ENCODE measurements at regions not wholly inside any gene's neighbourhood (a gene's known extent, or its start where the extent isn't known, plus 50 kb on each side); places are given as distances from the start of the nearest gene placed in this dataset.

GRCh38 chr5:33231214-33231710, 209.5 kb upstream of the TARS1 start:
- Histone ChIP-seq H3K36me3 (ENCODE audit: low read depth) (no peaks in the 10 kb centered on the region), H3K4me1 (ENCODE audit: insufficient read depth, poor library complexity, severe bottlenecking) (no peaks in the 10 kb centered on the region), H3K4me3 (ENCODE audit: severe bottlenecking) (no peak overlapping the region), H3K27ac (ENCODE audit: poor library complexity, severe bottlenecking) (no peak overlapping the region), H3K9me3 (ENCODE audit: severe bottlenecking) (no peaks in the 10 kb centered on the region), H3K27me3 (ENCODE audit: insufficient read depth, poor library complexity, severe bottlenecking) (no peaks in the 10 kb centered on the region)
- no peak for DNase-seq (ENCODE audit: low spot score)
- no peak for TF ChIP-seq CTCF (IDR thresholded peaks at IDR 0.05; ENCODE audit: poor library complexity, severe bottlenecking)
- no peak for ATAC-seq (ENCODE audit: low read depth)

GRCh38 chr5:33231935-33232334, 208.8 kb upstream of the TARS1 start:
- no peaks in the 10 kb centered on the region for H3K9me3 ChIP-seq (ENCODE audit: severe bottlenecking)
- DNase-seq (ENCODE audit: low spot score): no peak
- H3K36me3 ChIP-seq (ENCODE audit: low read depth): no peaks in the 10 kb centered on the region
- no peaks in the 10 kb centered on the region for H3K4me1 ChIP-seq (ENCODE audit: insufficient read depth, poor library complexity, severe bottlenecking)
- H3K27me3 ChIP-seq (ENCODE audit: insufficient read depth, poor library complexity, severe bottlenecking): no peaks in the 10 kb centered on the region
- no peak overlapping the region for H3K27ac ChIP-seq (ENCODE audit: poor library complexity, severe bottlenecking)
- H3K4me3 ChIP-seq (ENCODE audit: severe bottlenecking): no peak overlapping the region
- no peak for ATAC-seq (ENCODE audit: low read depth)
- no peak for TF ChIP-seq CTCF (IDR thresholded peaks at IDR 0.05; ENCODE audit: poor library complexity, severe bottlenecking)

- Histone ChIP-seq H3K9me3 (ENCODE audit: severe bottlenecking) (no peaks in the 10 kb centered on the region), H3K36me3 (ENCODE audit: low read depth) (no peaks in the 10 kb centered on the region), H3K4me1 (ENCODE audit: insufficient read depth, poor library complexity, severe bottlenecking) (no peaks in the 10 kb centered on the region), H3K27me3 (ENCODE audit: insufficient read depth, poor library complexity, severe bottlenecking) (no peaks in the 10 kb centered on the region), H3K27ac (ENCODE audit: poor library complexity, severe bottlenecking) (no peak overlapping the region), H3K4me3 (ENCODE audit: severe bottlenecking) (no peak overlapping the region)
- DNase-seq (ENCODE audit: low spot score) (no peak), ATAC-seq (ENCODE audit: low read depth) (no peak)
- TF ChIP-seq CTCF (IDR thresholded peaks at IDR 0.05; ENCODE audit: poor library complexity, severe bottlenecking): no peak
Observed at GRCh38 chr5:33232731-33233505, 207.8 kb upstream of the TARS1 start.

- H3K4me1 ChIP-seq (ENCODE audit: insufficient read depth, poor library complexity, severe bottlenecking): no peaks in the 10 kb centered on the region
- H3K36me3 ChIP-seq (ENCODE audit: low read depth): no peaks in the 10 kb centered on the region
- no peak overlapping the region for H3K27ac ChIP-seq (ENCODE audit: poor library complexity, severe bottlenecking)
- ATAC-seq (ENCODE audit: low read depth): no peak
- H3K4me3 ChIP-seq (ENCODE audit: severe bottlenecking): no peak overlapping the region
- no peak for DNase-seq (ENCODE audit: low spot score)
- no peak for TF ChIP-seq CTCF (IDR thresholded peaks at IDR 0.05; ENCODE audit: poor library complexity, severe bottlenecking)
- H3K27me3 ChIP-seq (ENCODE audit: insufficient read depth, poor library complexity, severe bottlenecking): no peaks in the 10 kb centered on the region
- H3K9me3 ChIP-seq (ENCODE audit: severe bottlenecking): no peaks in the 10 kb centered on the region
Observed at GRCh38 chr5:33235304-33235703, 205.5 kb upstream of the TARS1 start.

DNA sequence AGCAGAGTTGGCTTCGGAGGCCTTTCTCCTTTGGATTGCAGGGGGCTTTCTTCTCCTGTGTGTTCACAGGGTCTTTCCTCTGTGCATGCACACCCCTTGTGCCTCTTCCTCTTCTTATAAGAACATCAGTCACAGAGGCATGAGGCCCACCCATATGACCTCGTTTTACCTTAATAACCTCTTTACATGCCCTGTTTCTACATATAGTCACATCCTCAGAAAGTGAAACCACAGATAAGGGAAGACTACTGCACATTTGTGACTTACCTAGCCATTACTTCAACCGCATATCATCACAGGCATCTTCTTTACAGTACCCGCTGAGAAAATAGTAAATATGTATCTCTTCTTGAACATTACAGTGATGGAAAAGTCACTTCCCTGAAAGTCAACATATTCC, 204.9 kb upstream of the TARS1 start:
- Histone ChIP-seq H3K36me3 (ENCODE audit: low read depth) (no peaks in the 10 kb centered on the region), H3K4me1 (ENCODE audit: insufficient read depth, poor library complexity, severe bottlenecking) (no peaks in the 10 kb centered on the region), H3K27me3 (ENCODE audit: insufficient read depth, poor library complexity, severe bottlenecking) (no peaks in the 10 kb centered on the region), H3K27ac (ENCODE audit: poor library complexity, severe bottlenecking) (no peak overlapping the region), H3K4me3 (ENCODE audit: severe bottlenecking) (no peak overlapping the region), H3K9me3 (ENCODE audit: severe bottlenecking) (no peaks in the 10 kb centered on the region)
- DNase-seq (ENCODE audit: low spot score) (no peak), ATAC-seq (ENCODE audit: low read depth) (no peak)
- TF ChIP-seq CTCF (IDR thresholded peaks at IDR 0.05; ENCODE audit: poor library complexity, severe bottlenecking): no peak
